CD1c-positive myeloid dendritic cell (primary cell): ENCODE measurements at regions not wholly inside any gene's neighbourhood (a gene's known extent, or its start where the extent isn't known, plus 50 kb on each side); places are given as distances from the start of the nearest gene placed in this dataset.
"Not testable (repeated sequence)": the region's sequence is repeated elsewhere in the genome, so short reads cannot be mapped to it uniquely, and the experiment has no call there.

Experiments
- DNase-seq: peaks from one replicate; pipeline ENCODE4 v3.0.0-alpha.2; 2016; ENCODE audit errors: extremely low spot score

DNA sequence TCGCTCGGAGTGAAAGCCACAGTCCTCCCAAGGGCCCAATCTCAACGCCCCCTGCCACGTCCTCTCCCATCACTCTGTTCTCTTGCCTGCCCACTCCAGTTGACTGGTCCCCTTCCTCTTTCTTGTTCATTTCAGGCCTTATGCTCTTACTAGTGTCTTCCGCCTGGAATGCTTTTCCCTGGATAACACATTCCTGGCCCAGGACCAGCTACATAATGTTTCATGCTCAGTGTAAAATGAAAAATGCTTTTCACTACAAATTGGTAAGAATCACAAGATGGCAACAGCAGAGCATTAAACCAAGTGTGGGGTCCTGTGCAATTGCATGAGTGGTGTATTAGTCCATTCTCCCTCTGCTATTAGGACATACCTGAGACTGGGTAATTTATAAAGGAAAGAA is 417.2 kb upstream of the KLHL29 start:
- no peak for DNase-seq

- DNase-seq: no peak
Measured at GRCh38 chr2:22970284-22970975, 414.5 kb upstream of the KLHL29 start.

DNA sequence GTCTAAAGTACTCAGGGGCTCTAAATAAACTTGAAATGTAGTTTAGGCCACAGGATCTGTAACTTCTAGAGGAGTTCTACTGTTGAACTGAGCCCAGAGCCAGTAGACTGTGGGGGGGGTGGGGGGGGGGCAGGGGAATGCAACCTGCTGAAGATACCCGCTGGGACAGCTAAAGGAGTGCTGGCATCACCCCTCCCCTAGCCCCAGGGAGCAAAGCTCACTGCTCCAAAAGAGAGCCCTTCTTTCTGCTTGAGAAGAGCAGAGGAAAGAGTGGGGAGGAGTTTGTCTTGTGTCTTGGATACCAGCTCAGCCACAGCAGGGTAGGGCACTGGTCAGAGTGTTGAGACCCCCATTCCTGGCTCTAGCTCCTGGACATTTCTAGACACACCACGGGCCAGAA is 414.0 kb upstream of the KLHL29 start:
- no peak for DNase-seq

- DNase-seq: no peak
Measured at GRCh38 chr2:22981785-22982184, 403.2 kb upstream of the KLHL29 start.

DNA sequence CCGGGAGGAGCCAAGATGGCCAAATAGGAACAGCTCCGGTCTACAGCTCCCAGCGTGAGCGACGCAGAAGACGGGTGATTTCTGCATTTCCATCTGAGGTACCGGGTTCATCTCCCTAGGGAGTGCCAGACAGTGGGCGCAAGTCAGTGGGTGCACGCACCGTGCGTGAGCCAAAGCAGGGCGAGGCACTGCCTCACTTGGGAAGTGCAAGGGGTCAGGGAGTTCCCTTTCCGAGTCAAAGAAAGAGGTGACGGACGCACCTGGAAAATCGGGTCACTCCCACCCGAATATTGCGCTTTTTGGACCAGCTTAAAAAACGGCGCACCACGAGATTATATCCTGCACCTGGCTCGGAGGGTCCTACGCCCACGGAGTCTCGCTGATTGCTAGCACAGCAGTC is 400.8 kb upstream of the KLHL29 start:
- DNase-seq: not testable (repeated sequence)

GRCh38 chr2:22990246-22990645 is 394.7 kb upstream of the KLHL29 start:
- DNase-seq: no peak

GRCh38 chr2:22991844-22992243 is 393.1 kb upstream of the KLHL29 start:
- no peak for DNase-seq

GRCh38 chr2:22992441-22992840 is 392.5 kb upstream of the KLHL29 start:
- no peak for DNase-seq

DNA sequence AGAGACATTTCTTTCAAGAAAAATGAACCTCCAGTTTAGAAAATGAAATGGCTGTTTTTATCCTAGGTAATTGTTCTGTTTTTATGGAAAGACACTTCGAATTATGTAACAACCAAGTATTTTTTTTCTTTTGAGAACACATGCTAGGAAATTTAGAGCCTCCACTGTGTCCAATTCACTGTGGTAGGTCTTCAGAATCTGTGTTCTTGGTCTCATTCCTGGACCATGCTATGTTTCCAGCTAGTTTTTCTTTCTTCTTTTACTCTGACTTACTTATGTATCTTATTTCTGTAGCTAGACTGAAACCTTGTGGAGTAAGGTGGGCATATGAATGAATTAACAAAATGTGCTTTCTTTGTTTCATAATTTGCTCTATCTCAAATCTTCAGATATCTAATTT is 391.7 kb upstream of the KLHL29 start:
- no peak for DNase-seq

- no peak for DNase-seq
Measured at GRCh38 chr2:22995576-22995975, 389.4 kb upstream of the KLHL29 start.

GRCh38 chr2:22996911-22997310 is 388.1 kb upstream of the KLHL29 start:
- DNase-seq: no peak

DNA sequence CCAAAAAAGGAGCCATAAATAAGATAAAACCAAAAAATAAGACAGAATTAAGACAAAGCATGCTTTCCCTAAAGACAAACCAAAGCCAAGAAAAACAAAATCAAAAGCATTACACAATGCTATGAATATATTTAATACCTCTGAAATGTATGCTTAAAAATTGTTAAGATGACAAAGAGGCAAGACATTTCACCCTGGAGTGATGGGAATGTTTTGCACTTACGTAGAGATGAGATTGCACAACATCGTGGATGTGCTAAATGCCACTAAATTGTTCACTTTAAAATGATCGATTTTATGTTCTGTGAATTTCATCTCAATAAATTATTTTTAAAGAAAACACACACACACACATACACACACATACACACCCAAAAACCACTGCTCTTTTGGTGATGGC is 386.6 kb upstream of the KLHL29 start:
- no peak for DNase-seq

DNA sequence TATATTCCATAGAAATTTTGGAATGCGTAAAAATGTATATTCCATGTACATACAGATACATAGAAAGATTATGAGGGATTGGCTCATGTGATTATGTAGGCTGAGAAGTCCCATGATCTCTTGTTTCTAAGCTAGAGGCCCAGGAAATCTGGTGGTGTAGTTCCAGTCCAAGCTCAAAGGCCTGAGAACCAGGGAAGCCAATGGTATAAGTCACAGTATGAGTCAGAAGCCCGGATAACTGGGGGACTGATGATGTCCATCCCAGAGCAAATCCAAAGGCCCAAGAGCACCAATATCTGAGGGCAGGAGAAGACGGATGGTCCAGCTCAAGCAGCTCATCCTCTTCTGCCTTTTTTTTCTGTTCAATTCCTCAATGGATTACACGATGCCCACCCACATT is 385.0 kb upstream of the KLHL29 start:
- DNase-seq: no peak

GRCh38 chr2:23002234-23002633 is 382.7 kb upstream of the KLHL29 start:
- no peak for DNase-seq

- no peak for DNase-seq
Measured at GRCh38 chr2:23005469-23005868, 379.5 kb upstream of the KLHL29 start.

DNA sequence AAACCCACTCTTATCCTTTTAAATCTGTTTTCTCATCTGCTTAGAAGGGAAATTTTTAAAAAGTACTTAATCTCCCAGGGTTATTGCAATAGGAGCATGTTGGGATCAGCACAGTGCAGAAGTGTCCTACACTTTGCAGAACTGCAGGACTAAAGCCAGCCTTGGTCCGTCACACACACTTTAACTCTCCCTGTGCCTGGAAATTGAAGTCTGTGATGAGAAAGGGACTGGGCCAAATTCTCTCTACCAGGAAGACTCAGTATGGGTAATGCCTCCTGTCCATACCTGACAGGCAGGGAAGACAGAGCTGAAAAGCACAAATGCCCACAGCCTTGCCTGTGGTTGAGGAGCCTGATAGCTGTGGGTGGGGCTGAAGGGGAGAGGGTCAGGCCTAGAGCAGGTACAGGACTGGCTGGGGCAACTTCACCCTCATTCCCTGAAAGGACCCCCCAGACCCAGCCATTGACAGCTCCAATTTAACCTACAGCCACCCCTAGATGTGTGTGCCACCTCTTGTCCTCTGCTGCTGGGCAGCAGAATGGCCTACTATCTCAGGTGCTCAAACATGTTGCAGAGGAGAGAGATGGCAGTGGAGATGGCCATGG is 377.2 kb upstream of the KLHL29 start:
- no peak for DNase-seq

DNA sequence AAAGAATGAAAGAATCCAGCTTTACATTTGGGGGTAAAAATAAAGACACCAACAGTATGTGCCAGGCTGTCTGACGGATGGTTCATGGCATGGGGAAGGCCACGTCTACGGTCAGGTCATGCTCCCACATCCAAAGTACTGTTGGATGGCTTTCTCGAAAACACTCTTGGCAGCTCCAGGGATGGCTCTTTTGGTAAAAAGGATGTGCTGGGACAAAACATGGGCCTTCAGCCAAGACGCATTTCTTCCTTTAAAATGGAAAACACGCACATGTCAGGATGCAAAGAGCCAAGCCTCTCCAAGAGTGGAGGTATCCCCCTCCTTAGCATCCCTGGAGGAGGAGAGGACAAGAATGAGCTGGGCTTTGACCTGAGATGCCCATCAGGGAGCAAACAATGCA is 376.5 kb upstream of the KLHL29 start:
- DNase-seq: no peak

GRCh38 chr2:23008951-23009350 is 376.0 kb upstream of the KLHL29 start:
- no peak for DNase-seq

GRCh38 chr2:23009545-23010149 is 375.3 kb upstream of the KLHL29 start:
- no peak for DNase-seq

GRCh38 chr2:23012499-23012898 is 372.5 kb upstream of the KLHL29 start:
- no peak for DNase-seq

- DNase-seq: no peak
Measured at GRCh38 chr2:23015651-23016200, 369.3 kb upstream of the KLHL29 start.

DNA sequence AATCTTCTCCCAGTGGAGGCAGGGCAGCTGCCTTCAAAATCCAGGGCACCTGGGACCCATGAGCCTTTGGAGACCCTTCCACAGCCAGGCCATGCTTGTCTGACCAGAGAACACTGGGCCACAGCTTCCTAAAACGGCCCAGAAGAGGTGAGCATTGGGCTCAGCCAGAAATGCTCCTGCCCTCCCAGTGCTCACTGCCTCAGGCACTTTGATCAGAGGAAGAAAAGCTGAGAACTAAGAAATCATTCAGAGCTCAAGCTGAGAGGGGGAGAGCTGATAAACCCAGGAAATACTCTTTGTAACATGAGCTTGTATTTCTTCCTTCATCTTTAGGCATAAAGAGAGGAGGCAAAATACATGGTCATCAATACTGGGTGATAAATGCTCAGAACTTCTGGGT is 365.5 kb upstream of the KLHL29 start:
- no peak for DNase-seq

DNA sequence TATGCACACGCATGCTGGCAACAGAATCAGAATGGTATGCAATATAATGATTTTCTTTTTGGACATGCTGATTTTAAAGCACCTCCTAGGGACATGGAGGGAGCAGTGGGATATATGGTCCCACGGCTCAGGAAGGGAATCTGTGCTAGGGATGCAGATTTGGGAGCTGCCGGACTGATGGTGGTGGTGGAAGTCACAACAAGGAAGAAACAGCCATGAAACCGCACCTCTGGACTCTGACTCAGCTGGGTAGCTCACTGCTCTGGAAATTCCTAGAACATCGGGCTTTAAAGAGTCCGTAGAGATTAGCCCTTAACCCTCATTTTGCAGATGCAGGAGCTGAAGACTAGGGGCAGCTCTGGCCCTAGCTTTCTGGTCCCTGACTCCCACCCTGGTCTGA is 364.3 kb upstream of the KLHL29 start:
- DNase-seq: no peak
